Omental fat pad (tissue), 3 donors: ENCODE measurements at regions not wholly inside any gene's neighbourhood (a gene's known extent, or its start where the extent isn't known, plus 50 kb on each side); places are given as distances from the start of the nearest gene placed in this dataset.

Source experiments
- ATAC-seq: fragments of 150-250 bp; one replicate; pipeline ENCODE4 v1.9.1; 2016; ENCODE audit warnings: mild to moderate bottlenecking, moderate library complexity; ENCODE audit not compliant: low FRiP score
- DNase-seq: peaks from one replicate; pipeline ENCODE4 v3.0.0-alpha.2; 2019; ENCODE audit warnings: low spot score
- TF ChIP-seq, protein P1 (sequence below), 3 donors: fragments of 450-650 bp; IDR thresholded peaks; one replicate each; pipeline ENCODE4 v1.5.1; 2016 to 2017; ENCODE audit warnings: antibody characterized with exemption in 3 of 3, mild to moderate bottlenecking in 3 of 3, moderate library complexity in 2 of 3

DNA sequence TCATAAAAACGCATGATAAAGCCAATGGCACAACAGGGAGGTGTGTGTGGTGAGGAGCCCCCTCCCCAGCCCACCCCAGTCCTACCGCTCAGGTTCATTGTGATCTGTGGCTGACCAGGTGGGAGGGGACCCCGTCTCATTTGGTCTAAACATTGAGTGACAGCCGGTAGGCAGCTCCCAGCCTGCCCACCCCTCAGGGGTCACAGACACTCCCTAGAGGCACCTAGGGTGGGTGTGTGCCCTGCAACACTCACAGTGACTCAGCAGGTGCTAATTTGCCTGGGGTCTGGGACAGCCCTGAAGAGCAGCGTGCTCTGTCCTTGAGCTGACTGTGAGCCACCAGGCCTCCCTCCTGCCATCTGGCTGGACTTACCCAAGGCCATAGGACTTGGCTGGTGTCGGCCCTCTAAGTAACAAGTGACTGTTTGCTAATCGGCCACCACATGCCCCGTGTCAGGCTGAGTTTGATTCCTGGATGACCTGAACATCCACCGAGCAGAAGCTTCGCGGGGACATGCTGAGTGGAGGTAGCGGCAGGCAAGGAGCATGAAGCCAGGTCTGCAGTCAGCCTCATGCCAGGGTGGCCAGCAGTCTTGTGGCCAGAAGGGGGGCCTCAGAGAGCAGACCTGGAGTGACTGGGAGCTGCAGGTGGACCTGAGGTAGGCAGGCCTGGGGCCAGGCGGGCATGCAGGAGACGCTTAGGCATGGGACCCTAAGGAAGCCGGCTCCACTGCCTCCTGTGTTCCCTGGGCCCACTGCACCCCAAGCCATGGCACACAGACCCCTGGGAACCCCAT, 282.3 kb upstream of the SHH start:
- TF ChIP-seq, protein P1, sequence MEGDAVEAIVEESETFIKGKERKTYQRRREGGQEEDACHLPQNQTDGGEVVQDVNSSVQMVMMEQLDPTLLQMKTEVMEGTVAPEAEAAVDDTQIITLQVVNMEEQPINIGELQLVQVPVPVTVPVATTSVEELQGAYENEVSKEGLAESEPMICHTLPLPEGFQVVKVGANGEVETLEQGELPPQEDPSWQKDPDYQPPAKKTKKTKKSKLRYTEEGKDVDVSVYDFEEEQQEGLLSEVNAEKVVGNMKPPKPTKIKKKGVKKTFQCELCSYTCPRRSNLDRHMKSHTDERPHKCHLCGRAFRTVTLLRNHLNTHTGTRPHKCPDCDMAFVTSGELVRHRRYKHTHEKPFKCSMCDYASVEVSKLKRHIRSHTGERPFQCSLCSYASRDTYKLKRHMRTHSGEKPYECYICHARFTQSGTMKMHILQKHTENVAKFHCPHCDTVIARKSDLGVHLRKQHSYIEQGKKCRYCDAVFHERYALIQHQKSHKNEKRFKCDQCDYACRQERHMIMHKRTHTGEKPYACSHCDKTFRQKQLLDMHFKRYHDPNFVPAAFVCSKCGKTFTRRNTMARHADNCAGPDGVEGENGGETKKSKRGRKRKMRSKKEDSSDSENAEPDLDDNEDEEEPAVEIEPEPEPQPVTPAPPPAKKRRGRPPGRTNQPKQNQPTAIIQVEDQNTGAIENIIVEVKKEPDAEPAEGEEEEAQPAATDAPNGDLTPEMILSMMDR (IDR thresholded peaks at IDR 0.05): no peak
- ATAC-seq (no peak), DNase-seq (no peak)

DNA sequence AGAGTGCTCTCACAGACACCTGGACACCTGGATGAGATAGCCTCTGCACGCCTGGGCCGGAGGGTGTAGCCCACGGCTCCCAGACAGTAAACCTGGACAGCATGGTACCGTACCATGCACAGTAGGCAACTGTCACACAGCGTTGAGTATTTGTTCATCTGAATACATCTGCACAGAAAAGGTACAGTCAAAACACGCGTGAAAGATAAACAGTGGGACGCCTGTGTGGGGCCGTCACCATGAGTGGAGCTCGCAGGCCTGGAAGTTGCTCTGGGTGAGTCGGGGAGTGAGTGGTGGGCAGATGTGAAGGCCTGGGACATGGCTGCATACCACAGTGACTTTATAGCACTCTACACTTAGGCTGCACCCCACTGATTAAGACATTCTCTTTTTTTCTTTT, 280.0 kb upstream of the SHH start:
- TF ChIP-seq, protein P1 (IDR thresholded peaks at IDR 0.05): no peak
- DNase-seq: no peak
- ATAC-seq: no peak

DNA sequence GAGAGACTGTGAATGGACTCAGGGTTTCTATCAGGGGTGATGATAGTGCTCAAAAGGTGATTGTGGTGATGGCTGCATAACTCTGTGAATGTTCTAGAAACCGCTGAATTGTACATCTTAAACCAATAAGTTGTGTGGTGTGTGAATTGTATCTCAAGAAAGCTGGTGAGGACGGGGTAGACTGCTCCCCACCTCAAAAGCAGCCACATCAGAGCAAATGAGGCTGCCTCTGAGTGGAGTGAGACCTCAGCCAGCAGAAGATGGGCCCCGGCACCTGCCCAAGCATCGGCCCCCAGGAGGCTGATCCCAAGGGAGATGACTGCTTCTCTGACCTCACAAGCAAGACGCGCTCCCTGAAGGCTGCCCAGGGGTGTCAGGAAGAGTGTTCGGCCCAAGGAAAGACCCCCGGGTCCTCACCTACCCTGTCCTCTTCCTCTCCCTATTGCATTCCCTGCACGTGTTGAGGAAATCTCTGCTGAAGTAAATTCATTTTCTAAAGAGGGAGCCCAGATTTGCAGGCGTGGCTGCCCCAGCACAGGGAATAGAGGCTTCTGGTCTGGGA, 279.3 kb upstream of the SHH start:
- no peak for ATAC-seq
- TF ChIP-seq, protein P1 (IDR thresholded peaks at IDR 0.05): no peak
- no peak for DNase-seq

DNA sequence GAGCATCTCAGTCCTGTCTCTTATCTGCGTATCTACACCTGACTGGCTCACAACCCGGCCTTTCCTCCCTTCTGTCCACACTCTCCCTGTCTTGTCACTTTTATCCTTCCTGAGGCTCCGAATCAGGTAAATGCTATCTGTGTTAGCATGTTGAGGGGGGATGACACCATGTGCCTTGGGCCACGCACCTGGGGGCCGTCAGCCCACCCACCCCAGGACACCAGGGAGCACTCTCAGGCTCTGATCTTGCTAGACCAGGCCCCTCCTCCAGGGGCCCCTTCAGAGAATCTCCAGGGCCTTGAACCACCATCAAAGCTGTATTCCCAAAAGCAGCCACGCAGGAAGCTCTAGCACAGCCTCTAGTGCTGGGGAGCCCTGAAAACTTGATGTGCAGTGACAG, 278.7 kb upstream of the SHH start:
- DNase-seq (no peak), ATAC-seq (no peak)
- TF ChIP-seq, protein P1 (IDR thresholded peaks at IDR 0.05): no peak

DNA sequence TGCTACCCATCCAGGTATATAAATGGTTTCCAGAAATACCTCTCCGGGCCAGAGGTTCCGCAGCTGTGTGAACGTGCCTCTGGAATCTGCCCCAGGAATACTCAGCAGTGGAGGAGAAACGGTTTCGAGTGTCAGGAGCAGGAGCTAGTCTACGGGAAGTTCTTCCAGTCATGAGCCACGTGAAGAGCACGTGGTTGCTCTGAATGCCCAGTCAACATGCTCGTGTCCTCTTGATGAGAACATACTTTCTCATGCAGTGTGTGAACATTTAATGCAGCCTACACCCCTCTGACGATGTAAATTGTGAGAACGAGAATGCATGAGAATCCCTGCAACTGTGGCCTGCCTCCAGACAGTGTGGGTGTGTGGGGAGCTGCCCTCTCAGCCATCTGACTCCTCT, 277.0 kb upstream of the SHH start:
- no peak for DNase-seq
- ATAC-seq: no peak
- TF ChIP-seq, protein P1 (IDR thresholded peaks at IDR 0.05): no peak

DNA sequence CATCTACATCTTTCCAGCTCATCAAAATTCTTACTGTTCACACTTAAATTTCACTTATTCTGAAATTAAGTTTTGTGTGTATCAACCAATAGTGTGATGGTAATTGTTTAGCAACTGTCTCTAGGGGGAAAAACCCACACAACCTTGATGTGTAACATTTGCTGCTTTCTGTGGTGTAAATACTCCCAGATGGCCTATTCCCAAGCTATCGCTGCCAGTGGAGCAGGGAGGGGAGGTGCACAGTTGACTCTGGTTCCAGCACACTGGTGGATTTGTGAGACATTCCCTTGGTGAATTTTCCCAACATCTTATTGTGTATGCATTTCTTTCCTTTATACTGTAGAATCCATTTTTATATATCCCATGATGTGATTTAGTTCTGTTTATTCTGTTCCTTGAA, 275.9 kb upstream of the SHH start:
- TF ChIP-seq, protein P1 (IDR thresholded peaks at IDR 0.05): no peak
- no peak for ATAC-seq
- no peak for DNase-seq
